ENCODE measurements at regions not wholly inside any gene's neighbourhood (a gene's known extent, or its start where the extent isn't known, plus 50 kb on each side); places are given as distances from the start of the nearest gene placed in this dataset.
A peak's percentile ranks its signal among the peaks of the same experiment; 100 is the strongest.

DNA sequence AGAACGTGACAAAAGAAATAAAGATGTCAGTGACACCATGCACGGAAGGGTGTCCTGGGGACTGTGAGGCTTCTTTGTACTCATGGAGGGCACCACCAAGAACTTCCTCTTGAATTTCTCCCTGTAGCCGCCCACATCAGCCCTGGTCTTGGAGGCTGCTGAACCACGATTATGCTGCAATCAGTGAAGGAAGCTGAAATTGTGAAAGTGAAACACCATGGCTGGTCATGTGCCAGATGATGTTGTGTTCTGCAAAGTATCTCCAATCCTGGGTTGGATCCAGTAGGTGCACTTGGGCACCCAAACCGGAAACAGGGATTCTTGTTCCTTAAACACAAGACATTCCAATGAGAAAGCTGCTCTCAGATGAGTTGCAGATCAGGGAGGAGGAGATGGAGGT lies 104.4 kb upstream of the GOLGA6L6 start:
- Histone ChIP-seq H3K27me3 (ENCODE audit: control insufficient read depth in 3 of 3, insufficient read depth in 3 of 3, low read length in 2 of 3) (no peaks in the 10 kb centered on the region), H3K4me3 (no peak overlapping the region), H3K36me3 (ENCODE audit: control insufficient read depth in 4 of 4, insufficient read depth in 4 of 4, low read length in 4 of 4) (no peaks in the 10 kb centered on the region), H3K9me3 (ENCODE audit: control insufficient read depth in 4 of 4, insufficient read depth in 3 of 4, low read length in 3 of 4) (peaks cover 0 to 13% (median 1%) of the 10 kb centered on the region in 4 donors), H3K4me1 (ENCODE audit: control insufficient read depth in 5 of 5, insufficient read depth in 5 of 5, low read length in 5 of 5) (no peaks in the 10 kb centered on the region), H3K9ac (ENCODE audit: insufficient read depth in 1 of 2, low read length in 2 of 2) (no peak overlapping the region), H3K27ac (ENCODE audit: low read depth in 1 of 2, low read length in 1 of 2) (no peak overlapping the region)
- peak; percentile 66 for ATAC-seq (ENCODE audit: insufficient read depth, low FRiP score)
- no peak for TF ChIP-seq CTCF (IDR thresholded peaks at IDR 0.05; ENCODE audit: control extremely low read depth, extremely low read depth)
- no peak for DNase-seq
- 35 to 47% methylated on average over 5 of the region's 5 CpGs for WGBS, 2 donors

- WGBS, 2 donors: 76 to 78% methylated on average over 3 of the region's 3 CpGs
- Histone ChIP-seq H3K4me3 (no peak overlapping the region), H3K27me3 (ENCODE audit: control insufficient read depth in 3 of 3, insufficient read depth in 3 of 3, low read length in 2 of 3) (no peaks in the 10 kb centered on the region), H3K4me1 (ENCODE audit: control insufficient read depth in 5 of 5, insufficient read depth in 5 of 5, low read length in 5 of 5) (no peaks in the 10 kb centered on the region), H3K27ac (ENCODE audit: low read depth in 1 of 2, low read length in 1 of 2) (no peak overlapping the region), H3K9me3 (ENCODE audit: control insufficient read depth in 4 of 4, insufficient read depth in 3 of 4, low read length in 3 of 4) (peaks cover 0 to 10% (median 1%) of the 10 kb centered on the region in 4 donors), H3K9ac (ENCODE audit: insufficient read depth in 1 of 2, low read length in 2 of 2) (no peak overlapping the region), H3K36me3 (ENCODE audit: control insufficient read depth in 4 of 4, insufficient read depth in 4 of 4, low read length in 4 of 4) (no peaks in the 10 kb centered on the region)
- no peak for TF ChIP-seq CTCF (IDR thresholded peaks at IDR 0.05; ENCODE audit: control extremely low read depth, extremely low read depth)
- DNase-seq (no peak), ATAC-seq (ENCODE audit: insufficient read depth, low FRiP score) (no peak)
These were observed 103.3 kb upstream of the GOLGA6L6 start for GRCh38 chr15:20644896-20645295.

GRCh38 chr15:20643829-20644425 lies 102.3 kb upstream of the GOLGA6L6 start:
- Histone ChIP-seq H3K27me3 (ENCODE audit: control insufficient read depth in 3 of 3, insufficient read depth in 3 of 3, low read length in 2 of 3) (no peaks in the 10 kb centered on the region), H3K36me3 (ENCODE audit: control insufficient read depth in 4 of 4, insufficient read depth in 4 of 4, low read length in 4 of 4) (no peaks in the 10 kb centered on the region), H3K4me1 (ENCODE audit: control insufficient read depth in 5 of 5, insufficient read depth in 5 of 5, low read length in 5 of 5) (no peaks in the 10 kb centered on the region), H3K4me3 (no peak overlapping the region), H3K27ac (ENCODE audit: low read depth in 1 of 2, low read length in 1 of 2) (no peak overlapping the region), H3K9ac (ENCODE audit: insufficient read depth in 1 of 2, low read length in 2 of 2) (no peak overlapping the region), H3K9me3 (ENCODE audit: control insufficient read depth in 4 of 4, insufficient read depth in 3 of 4, low read length in 3 of 4) (peaks cover 0 to 10% (median 1%) of the 10 kb centered on the region in 4 donors)
- no peak for TF ChIP-seq CTCF (IDR thresholded peaks at IDR 0.05; ENCODE audit: control extremely low read depth, extremely low read depth)
- 74 to 75% methylated on average over 3 of the region's 3 CpGs for WGBS, 2 donors
- DNase-seq (no peak), ATAC-seq (ENCODE audit: insufficient read depth, low FRiP score) (no peak)
